ENCODE measurements at regions not wholly inside any gene's neighbourhood (a gene's known extent, or its start where the extent isn't known, plus 50 kb on each side); places are given as distances from the start of the nearest gene placed in this dataset.

DNA sequence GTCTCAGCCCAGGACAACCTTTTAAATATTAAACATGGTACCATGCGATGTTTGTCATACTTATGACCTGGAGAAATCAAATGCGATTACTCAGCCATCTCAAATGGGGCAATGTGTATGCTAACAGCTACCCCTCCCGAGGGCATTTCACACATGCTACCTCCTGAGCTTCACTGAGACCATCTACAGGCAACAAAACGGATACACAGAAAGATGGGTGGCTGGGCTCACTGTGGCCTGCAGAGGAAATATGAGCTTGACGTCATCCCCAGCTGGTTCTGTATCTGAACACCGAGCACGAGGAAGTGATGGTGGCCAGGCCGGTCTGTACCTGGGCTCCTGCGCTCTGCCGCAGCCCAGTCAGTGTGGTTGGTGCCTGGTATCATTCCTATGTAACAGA lies 374.3 kb downstream of the RPS24 start:
- WGBS, 2 donors: 74 to 81% methylated on average over 10 of the region's 10 CpGs
- no peak for DNase-seq

DNA sequence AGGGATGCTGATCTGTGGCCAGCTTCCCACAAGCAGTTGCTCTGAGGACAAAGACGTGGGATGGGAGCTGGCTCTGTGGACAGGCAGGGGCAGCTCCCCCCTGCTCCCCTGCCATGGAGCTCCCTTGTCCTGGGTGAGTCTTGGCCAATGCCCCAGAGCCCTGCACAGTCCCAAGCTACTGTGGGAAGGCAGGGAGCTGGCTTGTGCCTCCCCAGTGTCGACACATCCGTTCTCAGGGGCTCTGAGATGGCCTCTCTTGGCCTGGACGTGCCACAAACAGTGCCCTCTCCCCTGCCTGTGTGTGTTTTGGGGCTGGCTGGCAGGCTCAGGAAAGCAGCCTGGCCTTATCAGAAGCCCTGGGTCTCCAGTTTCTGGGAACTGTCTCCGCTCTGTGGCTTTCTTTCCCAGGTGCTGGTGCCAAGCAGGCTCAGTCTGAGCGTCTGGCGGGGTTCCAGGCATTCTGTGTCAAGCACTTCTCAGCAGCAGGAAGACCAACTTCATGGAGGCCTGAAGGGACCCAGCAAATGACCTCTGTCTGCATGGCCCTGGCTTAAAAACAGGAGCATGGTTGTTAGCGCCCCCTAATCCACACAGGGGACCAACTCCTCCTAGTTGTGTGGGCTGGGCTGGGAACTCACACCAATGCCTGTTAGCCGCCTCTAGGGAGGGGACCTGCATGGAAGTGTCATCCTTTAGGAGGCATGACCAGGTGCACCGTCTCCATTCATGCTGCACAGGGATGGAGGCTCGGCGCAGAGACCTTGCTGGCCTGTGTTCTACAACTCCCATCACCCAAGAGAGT lies 375.2 kb downstream of the RPS24 start:
- peak; percentile 81 to 91 (median 85) for DNase-seq
- Histone ChIP-seq H3K36me3 (ENCODE audit: control insufficient read depth in 4 of 4, insufficient read depth in 4 of 4, low read length in 4 of 4) (no peaks in the 10 kb centered on the region), H3K27me3 (ENCODE audit: control insufficient read depth in 3 of 3, insufficient read depth in 3 of 3, low read length in 2 of 3) (no peaks in the 10 kb centered on the region), H3K9ac (ENCODE audit: insufficient read depth in 1 of 2, low read length in 2 of 2) (no peak overlapping the region), H3K4me3 (no peak overlapping the region), H3K9me3 (ENCODE audit: control insufficient read depth in 4 of 4, insufficient read depth in 3 of 4, low read length in 3 of 4) (no peaks in the 10 kb centered on the region), H3K4me1 (ENCODE audit: control insufficient read depth in 5 of 5, insufficient read depth in 5 of 5, low read length in 5 of 5) (peaks cover 3 to 61% (median 39%) of the 10 kb centered on the region in 5 donors), H3K27ac (ENCODE audit: low read depth in 1 of 2, low read length in 1 of 2) (peak overlapping the region; percentile 76 to 78)
- peak; percentile 36 for ATAC-seq (ENCODE audit: insufficient read depth, low FRiP score)
- 55 to 63% methylated on average over 12 of the region's 12 CpGs for WGBS, 2 donors
- TF ChIP-seq, protein P1, sequence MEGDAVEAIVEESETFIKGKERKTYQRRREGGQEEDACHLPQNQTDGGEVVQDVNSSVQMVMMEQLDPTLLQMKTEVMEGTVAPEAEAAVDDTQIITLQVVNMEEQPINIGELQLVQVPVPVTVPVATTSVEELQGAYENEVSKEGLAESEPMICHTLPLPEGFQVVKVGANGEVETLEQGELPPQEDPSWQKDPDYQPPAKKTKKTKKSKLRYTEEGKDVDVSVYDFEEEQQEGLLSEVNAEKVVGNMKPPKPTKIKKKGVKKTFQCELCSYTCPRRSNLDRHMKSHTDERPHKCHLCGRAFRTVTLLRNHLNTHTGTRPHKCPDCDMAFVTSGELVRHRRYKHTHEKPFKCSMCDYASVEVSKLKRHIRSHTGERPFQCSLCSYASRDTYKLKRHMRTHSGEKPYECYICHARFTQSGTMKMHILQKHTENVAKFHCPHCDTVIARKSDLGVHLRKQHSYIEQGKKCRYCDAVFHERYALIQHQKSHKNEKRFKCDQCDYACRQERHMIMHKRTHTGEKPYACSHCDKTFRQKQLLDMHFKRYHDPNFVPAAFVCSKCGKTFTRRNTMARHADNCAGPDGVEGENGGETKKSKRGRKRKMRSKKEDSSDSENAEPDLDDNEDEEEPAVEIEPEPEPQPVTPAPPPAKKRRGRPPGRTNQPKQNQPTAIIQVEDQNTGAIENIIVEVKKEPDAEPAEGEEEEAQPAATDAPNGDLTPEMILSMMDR (IDR thresholded peaks at IDR 0.05; ENCODE audit: control extremely low read depth, extremely low read depth): no peak

More for the DNA sequence above, 374.3 kb downstream of the RPS24 start:
- no peaks in the 10 kb centered on the region for H3K9me3 ChIP-seq (ENCODE audit: control insufficient read depth in 4 of 4, insufficient read depth in 3 of 4, low read length in 3 of 4)
- TF ChIP-seq, protein P1 (IDR thresholded peaks at IDR 0.05; ENCODE audit: control extremely low read depth, extremely low read depth): no peak
- H3K27ac ChIP-seq (ENCODE audit: low read depth in 1 of 2, low read length in 1 of 2): peak overlapping the region; percentile 76 to 78
- H3K4me1 ChIP-seq (ENCODE audit: control insufficient read depth in 5 of 5, insufficient read depth in 5 of 5, low read length in 5 of 5): peaks cover 3 to 61% (median 32%) of the 10 kb centered on the region in 5 donors
- no peaks in the 10 kb centered on the region for H3K36me3 ChIP-seq (ENCODE audit: control insufficient read depth in 4 of 4, insufficient read depth in 4 of 4, low read length in 4 of 4)
- no peaks in the 10 kb centered on the region for H3K27me3 ChIP-seq (ENCODE audit: control insufficient read depth in 3 of 3, insufficient read depth in 3 of 3, low read length in 2 of 3)
- no peak overlapping the region for H3K4me3 ChIP-seq
- no peak overlapping the region for H3K9ac ChIP-seq (ENCODE audit: insufficient read depth in 1 of 2, low read length in 2 of 2)
- no peak for ATAC-seq (ENCODE audit: insufficient read depth, low FRiP score)

DNA sequence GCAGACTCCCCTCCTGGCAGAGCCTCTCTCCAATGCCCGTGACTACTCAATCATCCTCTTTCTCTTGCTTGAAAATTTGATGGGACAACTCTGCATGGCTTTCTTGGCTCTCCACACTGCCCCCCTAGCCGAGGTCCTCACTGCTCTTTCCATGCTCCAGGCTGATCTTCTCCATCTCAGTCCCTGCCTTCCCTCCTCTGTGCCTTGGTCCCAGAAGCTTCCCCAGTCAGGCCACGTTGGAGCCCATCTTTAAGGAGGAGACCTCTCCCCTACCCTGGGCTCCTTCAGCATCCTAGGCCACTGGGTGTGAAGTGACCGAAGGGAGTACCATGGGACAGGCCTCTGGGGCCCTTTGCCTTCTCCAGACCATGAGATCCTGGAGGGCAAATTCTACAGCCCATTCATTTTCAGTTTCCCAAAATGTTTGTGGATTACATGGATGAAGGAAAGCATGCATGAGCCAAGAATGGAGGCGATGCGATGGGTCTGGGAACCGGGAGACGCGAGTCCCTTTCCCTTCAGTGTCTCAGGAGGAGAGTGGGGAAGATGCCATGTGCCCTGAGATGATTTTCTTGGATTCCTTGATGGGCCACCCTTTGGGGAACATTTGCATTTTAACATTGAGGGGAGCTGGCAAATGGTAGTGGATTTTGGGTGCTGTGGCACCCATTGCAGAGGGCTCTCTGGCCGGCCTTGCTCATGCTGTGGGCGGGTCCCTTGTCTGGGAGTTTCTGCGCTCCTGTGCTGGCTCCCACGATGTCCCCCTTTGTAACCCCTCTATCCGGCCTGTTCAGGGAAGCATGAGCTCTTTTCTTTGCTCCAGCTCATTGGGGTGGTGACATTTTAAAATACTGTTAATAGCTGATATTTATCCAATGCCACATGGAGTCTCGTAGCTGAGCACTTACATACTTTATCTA lies 376.6 kb downstream of the RPS24 start:
- Histone ChIP-seq H3K27ac (ENCODE audit: low read depth in 1 of 2, low read length in 1 of 2) (no peak overlapping the region), H3K4me1 (ENCODE audit: control insufficient read depth in 5 of 5, insufficient read depth in 5 of 5, low read length in 5 of 5) (peaks cover 3 to 76% (median 47%) of the 10 kb centered on the region in 5 donors), H3K27me3 (ENCODE audit: control insufficient read depth in 3 of 3, insufficient read depth in 3 of 3, low read length in 2 of 3) (no peaks in the 10 kb centered on the region), H3K4me3 (no peak overlapping the region), H3K9ac (ENCODE audit: insufficient read depth in 1 of 2, low read length in 2 of 2) (no peak overlapping the region), H3K9me3 (ENCODE audit: control insufficient read depth in 4 of 4, insufficient read depth in 3 of 4, low read length in 3 of 4) (no peaks in the 10 kb centered on the region), H3K36me3 (ENCODE audit: control insufficient read depth in 4 of 4, insufficient read depth in 4 of 4, low read length in 4 of 4) (no peaks in the 10 kb centered on the region)
- ATAC-seq (ENCODE audit: insufficient read depth, low FRiP score): no peak
- TF ChIP-seq, protein P1 (IDR thresholded peaks at IDR 0.05; ENCODE audit: control extremely low read depth, extremely low read depth): no peak
- no peak for DNase-seq
- 93 to 95% methylated on average over 15 of the region's 15 CpGs for WGBS, 2 donors

All from lung (tissue), 11 donors.